ENCODE measurements at regions not wholly inside any gene's neighbourhood (a gene's known extent, or its start where the extent isn't known, plus 50 kb on each side); places are given as distances from the start of the nearest gene placed in this dataset.

- TF ChIP-seq, protein P1, sequence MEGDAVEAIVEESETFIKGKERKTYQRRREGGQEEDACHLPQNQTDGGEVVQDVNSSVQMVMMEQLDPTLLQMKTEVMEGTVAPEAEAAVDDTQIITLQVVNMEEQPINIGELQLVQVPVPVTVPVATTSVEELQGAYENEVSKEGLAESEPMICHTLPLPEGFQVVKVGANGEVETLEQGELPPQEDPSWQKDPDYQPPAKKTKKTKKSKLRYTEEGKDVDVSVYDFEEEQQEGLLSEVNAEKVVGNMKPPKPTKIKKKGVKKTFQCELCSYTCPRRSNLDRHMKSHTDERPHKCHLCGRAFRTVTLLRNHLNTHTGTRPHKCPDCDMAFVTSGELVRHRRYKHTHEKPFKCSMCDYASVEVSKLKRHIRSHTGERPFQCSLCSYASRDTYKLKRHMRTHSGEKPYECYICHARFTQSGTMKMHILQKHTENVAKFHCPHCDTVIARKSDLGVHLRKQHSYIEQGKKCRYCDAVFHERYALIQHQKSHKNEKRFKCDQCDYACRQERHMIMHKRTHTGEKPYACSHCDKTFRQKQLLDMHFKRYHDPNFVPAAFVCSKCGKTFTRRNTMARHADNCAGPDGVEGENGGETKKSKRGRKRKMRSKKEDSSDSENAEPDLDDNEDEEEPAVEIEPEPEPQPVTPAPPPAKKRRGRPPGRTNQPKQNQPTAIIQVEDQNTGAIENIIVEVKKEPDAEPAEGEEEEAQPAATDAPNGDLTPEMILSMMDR (IDR thresholded peaks at IDR 0.05): no peak
- TF ChIP-seq EZH2 (IDR thresholded peaks at IDR 0.05; ENCODE audit: borderline replicate concordance, insufficient read depth, low read depth, low read length, poor library complexity, severe bottlenecking): no peak
Measured at GRCh38 chr6:98560418-98560817, 274.0 kb upstream of the POU3F2 start.

Data from B cell (primary cell).